GM12864 (cell line): ENCODE measurements at regions not wholly inside any gene's neighbourhood (a gene's known extent, or its start where the extent isn't known, plus 50 kb on each side); places are given as distances from the start of the nearest gene placed in this dataset.

Experiments
- DNase-seq: peaks from one replicate; pipeline ENCODE4 v3.0.0-alpha.2; 2011; ENCODE audit warnings: low read depth
- H3K4me3 ChIP-seq: 2 replicates; pipeline ENCODE4 v1.5.1; 2011; ENCODE audit warnings: mild to moderate bottlenecking, low read depth, low read length, control low read depth
- CTCF ChIP-seq: IDR thresholded peaks from 2 replicates; pipeline ENCODE4 v1.5.1; 2011; ENCODE audit warnings: low read depth, mild to moderate bottlenecking, moderate library complexity, low read length, control low read depth, inconsistent platforms; ENCODE audit errors: missing control alignments

GRCh38 chr2:138319616-138320015 lies 182.0 kb upstream of the SPOPL start:
- no peak overlapping the region for H3K4me3 ChIP-seq
- no peak for DNase-seq
- no peak for TF ChIP-seq CTCF

- DNase-seq, result no peak
- no peak for TF ChIP-seq CTCF
- H3K4me3 ChIP-seq, result no peak overlapping the region
These were observed 180.1 kb upstream of the SPOPL start for GRCh38 chr2:138321458-138321857.

- no peak overlapping the region for H3K4me3 ChIP-seq
- no peak for DNase-seq
These were observed 178.0 kb upstream of the SPOPL start for GRCh38 chr2:138323382-138324067.

GRCh38 chr2:138324068-138324771 lies 177.3 kb upstream of the SPOPL start:
- H3K4me3 ChIP-seq, result no peak overlapping the region
- no peak for DNase-seq
- TF ChIP-seq CTCF, result no peak

More at GRCh38 chr2:138323382-138324067, 178.0 kb upstream of the SPOPL start:
- no peak for TF ChIP-seq CTCF

- no peak for DNase-seq
- no peak for TF ChIP-seq CTCF
These were observed 173.6 kb upstream of the SPOPL start for GRCh38 chr2:138327967-138328366.

GRCh38 chr2:138329162-138329561 lies 172.4 kb upstream of the SPOPL start:
- TF ChIP-seq CTCF, result no peak

More at GRCh38 chr2:138327967-138328366, 173.6 kb upstream of the SPOPL start:
- no peak overlapping the region for H3K4me3 ChIP-seq

More at GRCh38 chr2:138329162-138329561, 172.4 kb upstream of the SPOPL start:
- no peak overlapping the region for H3K4me3 ChIP-seq
- no peak for DNase-seq
